C4-2B (cell line): ENCODE measurements at regions not wholly inside any gene's neighbourhood (a gene's known extent, or its start where the extent isn't known, plus 50 kb on each side); places are given as distances from the start of the nearest gene placed in this dataset.

Source experiments
- CTCF ChIP-seq: fragments of 450-650 bp; conservative IDR thresholded peaks from 2 replicates; pipeline ENCODE4 v1.5.1; 2017; ENCODE audit warnings: mild to moderate bottlenecking
- ZFX ChIP-seq: fragments of 450-650 bp; IDR thresholded peaks from 2 replicates; pipeline ENCODE4 v1.6.1; 2017

GRCh38 chr15:91447991-91448644 is 348.1 kb downstream of the SV2B start:
- peak; percentile 7 for TF ChIP-seq CTCF
- TF ChIP-seq ZFX = no peak
